ENCODE measurements at regions not wholly inside any gene's neighbourhood (a gene's known extent, or its start where the extent isn't known, plus 50 kb on each side); places are given as distances from the start of the nearest gene placed in this dataset.
A peak's percentile ranks its signal among the peaks of the same experiment; 100 is the strongest.
"Not testable (repeated sequence)": the region's sequence is repeated elsewhere in the genome, so short reads cannot be mapped to it uniquely, and the experiment has no call there.

GRCh38 chr2:44061876-44062275 lies 66.1 kb upstream of the LRPPRC start:
- no peak for DNase-seq (ENCODE audit: insufficient read length, low spot score)
- no peak for TF ChIP-seq POLR2AphosphoS5 (IDR thresholded peaks at IDR 0.05; ENCODE audit: low read depth, low read length)
- no peak for TF ChIP-seq PAX5 (IDR thresholded peaks at IDR 0.05; ENCODE audit: insufficient read depth, low read length, severe bottlenecking)
- no peak for TF ChIP-seq POU2F2 (IDR thresholded peaks at IDR 0.05; ENCODE audit: low read depth, low read length)
- TF ChIP-seq POLR2A (IDR thresholded peaks at IDR 0.05; ENCODE audit: low read depth, low read length) = no peak
- FAIRE-seq = no peak

GRCh38 chr2:44063033-44063432 lies 67.2 kb upstream of the LRPPRC start:
- FAIRE-seq = no peak
- DNase-seq (ENCODE audit: insufficient read length, low spot score) = no peak
- no peak for TF ChIP-seq POLR2AphosphoS5 (IDR thresholded peaks at IDR 0.05; ENCODE audit: low read depth, low read length)
- TF ChIP-seq PAX5 (IDR thresholded peaks at IDR 0.05; ENCODE audit: insufficient read depth, low read length, severe bottlenecking) = no peak
- no peak for TF ChIP-seq POLR2A (IDR thresholded peaks at IDR 0.05; ENCODE audit: low read depth, low read length)
- no peak for TF ChIP-seq POU2F2 (IDR thresholded peaks at IDR 0.05; ENCODE audit: low read depth, low read length)
- no peak for TF ChIP-seq SPI1 (IDR thresholded peaks at IDR 0.05; ENCODE audit: low read depth, low read length)
- TF ChIP-seq TAF1 (IDR thresholded peaks at IDR 0.05; ENCODE audit: low read depth, low read length) = no peak

GRCh38 chr2:44064281-44064680 lies 68.5 kb upstream of the LRPPRC start:
- not testable (repeated sequence) for FAIRE-seq; DNase-seq (ENCODE audit: insufficient read length, low spot score)

GRCh38 chr2:44067012-44067790 lies 71.4 kb upstream of the LRPPRC start:
- DNase-seq (ENCODE audit: insufficient read length, low spot score); FAIRE-seq: not testable (repeated sequence)

GRCh38 chr2:44067791-44068181 lies 72.0 kb upstream of the LRPPRC start:
- FAIRE-seq; DNase-seq (ENCODE audit: insufficient read length, low spot score): not testable (repeated sequence)

GRCh38 chr2:44071454-44072046 lies 75.8 kb upstream of the LRPPRC start:
- no peak for TF ChIP-seq SPI1 (IDR thresholded peaks at IDR 0.05; ENCODE audit: low read depth, low read length)
- TF ChIP-seq PAX5 (IDR thresholded peaks at IDR 0.05; ENCODE audit: insufficient read depth, low read length, severe bottlenecking) = no peak
- no peak for TF ChIP-seq POLR2A (IDR thresholded peaks at IDR 0.05; ENCODE audit: low read depth, low read length)
- TF ChIP-seq POLR2AphosphoS5 (IDR thresholded peaks at IDR 0.05; ENCODE audit: low read depth, low read length) = no peak
- TF ChIP-seq TAF1 (IDR thresholded peaks at IDR 0.05; ENCODE audit: low read depth, low read length) = no peak
- TF ChIP-seq POU2F2 (IDR thresholded peaks at IDR 0.05; ENCODE audit: low read depth, low read length) = no peak
- DNase-seq (ENCODE audit: insufficient read length, low spot score) (no peak), FAIRE-seq (peak; percentile 20)

GRCh38 chr2:44073667-44074066 lies 77.9 kb upstream of the LRPPRC start:
- DNase-seq (ENCODE audit: insufficient read length, low spot score); FAIRE-seq: not testable (repeated sequence)

GRCh38 chr2:44074795-44075194 lies 79.0 kb upstream of the LRPPRC start:
- DNase-seq (ENCODE audit: insufficient read length, low spot score); FAIRE-seq: not testable (repeated sequence)

- no peak for FAIRE-seq
- no peak for TF ChIP-seq POLR2A (IDR thresholded peaks at IDR 0.05; ENCODE audit: low read depth, low read length)
- TF ChIP-seq POU2F2 (IDR thresholded peaks at IDR 0.05; ENCODE audit: low read depth, low read length) = no peak
- no peak for TF ChIP-seq TAF1 (IDR thresholded peaks at IDR 0.05; ENCODE audit: low read depth, low read length)
- TF ChIP-seq PAX5 (IDR thresholded peaks at IDR 0.05; ENCODE audit: insufficient read depth, low read length, severe bottlenecking) = no peak
- TF ChIP-seq SPI1 (IDR thresholded peaks at IDR 0.05; ENCODE audit: low read depth, low read length) = no peak
- no peak for TF ChIP-seq POLR2AphosphoS5 (IDR thresholded peaks at IDR 0.05; ENCODE audit: low read depth, low read length)
- DNase-seq (ENCODE audit: insufficient read length, low spot score) = no peak
These were observed 79.8 kb upstream of the LRPPRC start for GRCh38 chr2:44075541-44075940.

- no peak for TF ChIP-seq TAF1 (IDR thresholded peaks at IDR 0.05; ENCODE audit: low read depth, low read length)
- peak; percentile 50; the same call in 1 of the 2 replicates for TF ChIP-seq SPI1 (IDR thresholded peaks at IDR 0.05; ENCODE audit: low read depth, low read length)
- DNase-seq (ENCODE audit: insufficient read length, low spot score) (no peak), FAIRE-seq (no peak)
These were observed 82.2 kb upstream of the LRPPRC start for GRCh38 chr2:44077942-44078511.

- TF ChIP-seq POU2F2 (IDR thresholded peaks at IDR 0.05; ENCODE audit: low read depth, low read length) = no peak
- no peak for TF ChIP-seq SPI1 (IDR thresholded peaks at IDR 0.05; ENCODE audit: low read depth, low read length)
- no peak for TF ChIP-seq POLR2A (IDR thresholded peaks at IDR 0.05; ENCODE audit: low read depth, low read length)
- no peak for TF ChIP-seq POLR2AphosphoS5 (IDR thresholded peaks at IDR 0.05; ENCODE audit: low read depth, low read length)
- TF ChIP-seq TAF1 (IDR thresholded peaks at IDR 0.05; ENCODE audit: low read depth, low read length) = no peak
- no peak for TF ChIP-seq PAX5 (IDR thresholded peaks at IDR 0.05; ENCODE audit: insufficient read depth, low read length, severe bottlenecking)
- FAIRE-seq (no peak), DNase-seq (ENCODE audit: insufficient read length, low spot score) (no peak)
These were observed 83.9 kb upstream of the LRPPRC start for GRCh38 chr2:44079686-44080085.
